ENCODE measurements at regions not wholly inside any gene's neighbourhood (a gene's known extent, or its start where the extent isn't known, plus 50 kb on each side); places are given as distances from the start of the nearest gene placed in this dataset.

DNA sequence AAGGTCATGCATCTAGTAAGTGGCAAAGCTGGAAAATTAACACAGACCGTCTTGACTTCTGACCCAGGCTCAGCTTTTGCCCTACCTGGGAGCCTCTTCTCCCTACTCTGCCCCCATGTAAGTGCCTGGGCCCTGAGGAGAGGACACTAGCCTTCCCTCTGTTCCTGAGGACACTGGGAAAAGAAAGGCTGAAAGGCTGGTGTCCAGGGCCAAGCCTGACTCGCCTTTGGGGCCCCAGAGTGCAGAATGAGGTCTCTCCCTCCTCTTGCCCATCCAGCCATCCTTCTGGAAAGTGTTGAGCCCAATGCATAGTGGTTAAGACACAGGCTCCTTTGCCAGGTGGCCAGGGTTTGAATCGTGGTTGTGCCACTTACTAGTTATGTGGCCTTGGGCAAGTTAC is 91.5 kb downstream of the PJA1 start:
- Histone ChIP-seq H2AK5ac (ENCODE audit: low read depth, low read length) (no peak overlapping the region), H3K36me3 (replicated peaks in 1 of 2; ENCODE audit: control insufficient read depth in 2 of 2, insufficient read depth in 2 of 2, low read length in 2 of 2) (no peaks in the 10 kb centered on the region), H3K18ac (ENCODE audit: low read length) (no peak overlapping the region), H3K4me3 (ENCODE audit: low read length in 2 of 2) (no peak overlapping the region), H2BK120ac (ENCODE audit: low read depth, low read length) (no peak overlapping the region), H3K9me3 (replicated peaks in 1 of 2; ENCODE audit: control insufficient read depth in 2 of 2, insufficient read depth in 1 of 2, low read depth in 1 of 2, low read length in 2 of 2) (no peaks in the 10 kb centered on the region), H2AFZ (ENCODE audit: low read length) (no peak overlapping the region), H3K79me1 (ENCODE audit: low read depth, low read length) (no peaks in the 10 kb centered on the region), H3K4ac (ENCODE audit: low read length) (no peak overlapping the region), H3K27ac (replicated peaks; ENCODE audit: low read length) (no peak overlapping the region), H3K9ac (ENCODE audit: low read depth, low read length, poor library complexity) (no peak overlapping the region), H3K14ac (ENCODE audit: low read length) (no peak overlapping the region), H3K4me2 (ENCODE audit: insufficient read depth, low read length, poor library complexity, severe bottlenecking) (no peak overlapping the region), H3K4me1 (ENCODE audit: control insufficient read depth in 2 of 2, insufficient read depth in 1 of 2, low read depth in 1 of 2, low read length in 2 of 2) (peaks cover 0 to 7% of the 10 kb centered on the region in 2 donors), H4K8ac (ENCODE audit: low read depth, low read length) (no peak overlapping the region), H3K23ac (ENCODE audit: low read depth, low read length, poor library complexity) (no peak overlapping the region), H2BK15ac (ENCODE audit: low read length) (no peak overlapping the region), H2BK12ac (ENCODE audit: low read length) (no peak overlapping the region), H4K91ac (ENCODE audit: low read depth, low read length, poor library complexity) (no peak overlapping the region), H3K27me3 (ENCODE audit: control insufficient read depth in 3 of 3, insufficient read depth in 3 of 3, low read depth in 1 of 3, low read length in 3 of 3) (peaks cover 0 to 14% (median 0%) of the 10 kb centered on the region in 3 experiments), H2BK5ac (ENCODE audit: low read length) (no peak overlapping the region)
- no CpG with 5 or more reads among the region's 3 CpGs for WGBS, 2 donors (ENCODE audit: extremely low coverage in 2 of 2, insufficient read length in 2 of 2, insufficient replicate concordance in 1 of 2)
- DNase-seq (ENCODE audit: low spot score) = no peak

- Histone ChIP-seq H3K9me3 (replicated peaks in 1 of 2; ENCODE audit: control insufficient read depth in 2 of 2, insufficient read depth in 1 of 2, low read depth in 1 of 2, low read length in 2 of 2) (no peaks in the 10 kb centered on the region), H2BK15ac (ENCODE audit: low read length) (no peak overlapping the region), H3K14ac (ENCODE audit: low read length) (no peak overlapping the region), H4K91ac (ENCODE audit: low read depth, low read length, poor library complexity) (no peak overlapping the region), H2BK12ac (ENCODE audit: low read length) (no peak overlapping the region), H4K8ac (ENCODE audit: low read depth, low read length) (no peak overlapping the region), H2BK5ac (ENCODE audit: low read length) (no peak overlapping the region), H2AFZ (ENCODE audit: low read length) (no peak overlapping the region), H3K4me1 (ENCODE audit: control insufficient read depth in 2 of 2, insufficient read depth in 1 of 2, low read depth in 1 of 2, low read length in 2 of 2) (peaks cover 2 to 7% of the 10 kb centered on the region in 2 donors), H3K9ac (ENCODE audit: low read depth, low read length, poor library complexity) (no peak overlapping the region), H3K27me3 (ENCODE audit: control insufficient read depth in 3 of 3, insufficient read depth in 3 of 3, low read depth in 1 of 3, low read length in 3 of 3) (peaks cover 0 to 16% (median 0%) of the 10 kb centered on the region in 3 experiments), H3K4me3 (ENCODE audit: low read length in 2 of 2) (no peak overlapping the region), H3K27ac (replicated peaks; ENCODE audit: low read length) (no peak overlapping the region), H3K79me1 (ENCODE audit: low read depth, low read length) (no peaks in the 10 kb centered on the region), H3K18ac (ENCODE audit: low read length) (no peak overlapping the region), H3K4ac (ENCODE audit: low read length) (no peak overlapping the region), H3K23ac (ENCODE audit: low read depth, low read length, poor library complexity) (no peak overlapping the region), H2AK5ac (ENCODE audit: low read depth, low read length) (no peak overlapping the region), H3K36me3 (replicated peaks in 1 of 2; ENCODE audit: control insufficient read depth in 2 of 2, insufficient read depth in 2 of 2, low read length in 2 of 2) (no peaks in the 10 kb centered on the region), H3K4me2 (ENCODE audit: insufficient read depth, low read length, poor library complexity, severe bottlenecking) (no peak overlapping the region), H2BK120ac (ENCODE audit: low read depth, low read length) (no peak overlapping the region)
- WGBS, 2 donors (ENCODE audit: extremely low coverage in 2 of 2, insufficient read length in 2 of 2, insufficient replicate concordance in 1 of 2) = no CpG with 5 or more reads among the region's 4 CpGs
- DNase-seq (ENCODE audit: low spot score) = no peak
These were observed 92.0 kb downstream of the PJA1 start for GRCh38 chrX:69073241-69073640.

- DNase-seq (ENCODE audit: low spot score) = no peak
- WGBS, 2 donors (ENCODE audit: extremely low coverage in 2 of 2, insufficient read length in 2 of 2, insufficient replicate concordance in 1 of 2) = no CpG with 5 or more reads among the region's 6 CpGs
- Histone ChIP-seq H2BK5ac (ENCODE audit: low read length) (no peak overlapping the region), H3K9ac (ENCODE audit: low read depth, low read length, poor library complexity) (no peak overlapping the region), H3K9me3 (replicated peaks in 1 of 2; ENCODE audit: control insufficient read depth in 2 of 2, insufficient read depth in 1 of 2, low read depth in 1 of 2, low read length in 2 of 2) (no peaks in the 10 kb centered on the region), H4K8ac (ENCODE audit: low read depth, low read length) (no peak overlapping the region), H2BK12ac (ENCODE audit: low read length) (no peak overlapping the region), H3K4ac (ENCODE audit: low read length) (no peak overlapping the region), H2BK120ac (ENCODE audit: low read depth, low read length) (no peak overlapping the region), H2AFZ (ENCODE audit: low read length) (no peak overlapping the region), H3K4me1 (ENCODE audit: control insufficient read depth in 2 of 2, insufficient read depth in 1 of 2, low read depth in 1 of 2, low read length in 2 of 2) (peaks cover 4 to 5% of the 10 kb centered on the region in 2 donors), H3K36me3 (replicated peaks in 1 of 2; ENCODE audit: control insufficient read depth in 2 of 2, insufficient read depth in 2 of 2, low read length in 2 of 2) (no peaks in the 10 kb centered on the region), H2AK5ac (ENCODE audit: low read depth, low read length) (no peak overlapping the region), H3K27me3 (ENCODE audit: control insufficient read depth in 3 of 3, insufficient read depth in 3 of 3, low read depth in 1 of 3, low read length in 3 of 3) (peaks cover 0 to 20% (median 0%) of the 10 kb centered on the region in 3 experiments), H2BK15ac (ENCODE audit: low read length) (no peak overlapping the region), H3K23ac (ENCODE audit: low read depth, low read length, poor library complexity) (no peak overlapping the region), H3K18ac (ENCODE audit: low read length) (no peak overlapping the region), H3K4me2 (ENCODE audit: insufficient read depth, low read length, poor library complexity, severe bottlenecking) (no peak overlapping the region), H3K4me3 (ENCODE audit: low read length in 2 of 2) (no peak overlapping the region), H3K79me1 (ENCODE audit: low read depth, low read length) (no peaks in the 10 kb centered on the region), H3K14ac (ENCODE audit: low read length) (no peak overlapping the region), H4K91ac (ENCODE audit: low read depth, low read length, poor library complexity) (no peak overlapping the region), H3K27ac (replicated peaks; ENCODE audit: low read length) (no peak overlapping the region)
These were observed 92.7 kb downstream of the PJA1 start for GRCh38 chrX:69072486-69073006.

GRCh38 chrX:69070949-69071650 is 94.2 kb downstream of the PJA1 start:
- H3K14ac ChIP-seq (ENCODE audit: low read length) = no peak overlapping the region
- no peak overlapping the region for H4K8ac ChIP-seq (ENCODE audit: low read depth, low read length)
- no peak overlapping the region for H2BK12ac ChIP-seq (ENCODE audit: low read length)
- no peak overlapping the region for H4K91ac ChIP-seq (ENCODE audit: low read depth, low read length, poor library complexity)
- no peak overlapping the region for H2BK15ac ChIP-seq (ENCODE audit: low read length)
- no peak overlapping the region for H3K4me3 ChIP-seq (ENCODE audit: low read length in 2 of 2)
- H3K4me2 ChIP-seq (ENCODE audit: insufficient read depth, low read length, poor library complexity, severe bottlenecking) = no peak overlapping the region
- peak overlapping the region; percentile 13 for H2BK5ac ChIP-seq (ENCODE audit: low read length)
- no CpG with 5 or more reads among the region's 12 CpGs for WGBS, 2 donors (ENCODE audit: extremely low coverage in 2 of 2, insufficient read length in 2 of 2, insufficient replicate concordance in 1 of 2)
- H3K9ac ChIP-seq (ENCODE audit: low read depth, low read length, poor library complexity) = no peak overlapping the region
- H2BK120ac ChIP-seq (ENCODE audit: low read depth, low read length) = no peak overlapping the region
- H3K27me3 ChIP-seq (ENCODE audit: control insufficient read depth in 3 of 3, insufficient read depth in 3 of 3, low read depth in 1 of 3, low read length in 3 of 3) = peaks cover 0 to 15% (median 0%) of the 10 kb centered on the region in 3 experiments
- H3K9me3 ChIP-seq (replicated peaks in 1 of 2; ENCODE audit: control insufficient read depth in 2 of 2, insufficient read depth in 1 of 2, low read depth in 1 of 2, low read length in 2 of 2) = no peaks in the 10 kb centered on the region
- no peaks in the 10 kb centered on the region for H3K36me3 ChIP-seq (replicated peaks in 1 of 2; ENCODE audit: control insufficient read depth in 2 of 2, insufficient read depth in 2 of 2, low read length in 2 of 2)
- H3K27ac ChIP-seq (replicated peaks; ENCODE audit: low read length) = no peak overlapping the region
- H3K4ac ChIP-seq (ENCODE audit: low read length) = no peak overlapping the region
- H2AFZ ChIP-seq (ENCODE audit: low read length) = no peak overlapping the region
- H2AK5ac ChIP-seq (ENCODE audit: low read depth, low read length) = peak overlapping the region; percentile 63
- no peak for DNase-seq (ENCODE audit: low spot score)
- no peaks in the 10 kb centered on the region for H3K79me1 ChIP-seq (ENCODE audit: low read depth, low read length)
- peak overlapping the region; percentile 76 for H3K18ac ChIP-seq (ENCODE audit: low read length)
- H3K23ac ChIP-seq (ENCODE audit: low read depth, low read length, poor library complexity) = no peak overlapping the region
- peaks cover 5 to 8% of the 10 kb centered on the region in 2 donors for H3K4me1 ChIP-seq (ENCODE audit: control insufficient read depth in 2 of 2, insufficient read depth in 1 of 2, low read depth in 1 of 2, low read length in 2 of 2)

Measured in neuronal stem cell (in vitro differentiated cells).